ENCODE measurements at regions not wholly inside any gene's neighbourhood (a gene's known extent, or its start where the extent isn't known, plus 50 kb on each side); places are given as distances from the start of the nearest gene placed in this dataset.

- TF ChIP-seq CTCF (IDR thresholded peaks at IDR 0.05; ENCODE audit: insufficient read depth, low read depth, low read length), result no peak
- no peak for TF ChIP-seq EZH2 (IDR thresholded peaks at IDR 0.05; ENCODE audit: insufficient read depth, low read length)
Observed at GRCh38 chr2:118315606-118316005, 227.3 kb downstream of the INSIG2 start.
